Chondrocyte (in vitro differentiated cells): ENCODE measurements at regions not wholly inside any gene's neighbourhood (a gene's known extent, or its start where the extent isn't known, plus 50 kb on each side); places are given as distances from the start of the nearest gene placed in this dataset.

Experiments
- DNase-seq: peaks from one replicate; pipeline ENCODE4 v3.0.0; 2021; ENCODE audit warnings: mixed read lengths, low spot score
- H3K27ac Mint-ChIP-seq: one replicate; pipeline ENCODE4 v1.8.0; 2021; ENCODE audit warnings: mild to moderate bottlenecking, moderate library complexity, mixed read lengths; ENCODE audit not compliant: unreplicated experiment
- H3K27me3 Mint-ChIP-seq: 2 replicates; pipeline ENCODE4 v1.8.0; 2021; ENCODE audit warnings: low read depth, mixed read lengths
- H3K36me3 Mint-ChIP-seq: 2 replicates; pipeline ENCODE4 v1.8.0; 2021; ENCODE audit warnings: low read depth, mixed read lengths
- H3K4me1 Mint-ChIP-seq: 2 replicates; pipeline ENCODE4 v1.8.0; 2021; ENCODE audit warnings: low read depth, mild to moderate bottlenecking, mixed read lengths
- H3K4me3 Mint-ChIP-seq: one replicate; pipeline ENCODE4 v1.8.0; 2021; ENCODE audit warnings: mild to moderate bottlenecking, moderate library complexity, mixed read lengths; ENCODE audit not compliant: unreplicated experiment
- H3K9me3 Mint-ChIP-seq: 2 replicates; pipeline ENCODE4 v1.8.0; 2021; ENCODE audit warnings: low read depth, mixed read lengths
- CTCF ChIP-seq: fragments of 200-600 bp; sonication (generic); IDR thresholded peaks from 2 replicates; pipeline ENCODE4 v1.5.0; 2021; ENCODE audit warnings: antibody characterized with exemption, mild to moderate bottlenecking, moderate library complexity

- Mint-ChIP-seq H3K4me3 (no peak overlapping the region), H3K27me3 (peaks cover 8% of the 10 kb centered on the region), H3K36me3 (no peaks in the 10 kb centered on the region), H3K27ac (no peak overlapping the region), H3K4me1 (no peaks in the 10 kb centered on the region), H3K9me3 (peaks cover 6% of the 10 kb centered on the region)
- no peak for TF ChIP-seq CTCF
- no peak for DNase-seq
These were observed 718.3 kb upstream of the PTBP2 start for GRCh38 chr1:96002969-96003964.

GRCh38 chr1:96009831-96010434 lies 711.7 kb upstream of the PTBP2 start:
- H3K4me3 Mint-ChIP-seq, result no peak overlapping the region
- no peak overlapping the region for H3K27ac Mint-ChIP-seq
- no peaks in the 10 kb centered on the region for H3K36me3 Mint-ChIP-seq
- no peak for DNase-seq
- H3K27me3 Mint-ChIP-seq, result no peaks in the 10 kb centered on the region
- H3K9me3 Mint-ChIP-seq, result no peaks in the 10 kb centered on the region
- no peak for TF ChIP-seq CTCF
- H3K4me1 Mint-ChIP-seq, result no peaks in the 10 kb centered on the region

- Mint-ChIP-seq H3K27me3 (peaks cover 2% of the 10 kb centered on the region), H3K9me3 (no peaks in the 10 kb centered on the region), H3K27ac (no peak overlapping the region), H3K4me1 (no peaks in the 10 kb centered on the region), H3K36me3 (no peaks in the 10 kb centered on the region), H3K4me3 (no peak overlapping the region)
- no peak for TF ChIP-seq CTCF
- DNase-seq, result no peak
These were observed 710.0 kb upstream of the PTBP2 start for GRCh38 chr1:96011606-96012005.

GRCh38 chr1:96016219-96016618 lies 705.4 kb upstream of the PTBP2 start:
- Mint-ChIP-seq H3K4me1 (no peaks in the 10 kb centered on the region), H3K9me3 (no peaks in the 10 kb centered on the region), H3K36me3 (no peaks in the 10 kb centered on the region), H3K27ac (no peak overlapping the region), H3K27me3 (peaks cover 14% of the 10 kb centered on the region), H3K4me3 (no peak overlapping the region)
- no peak for TF ChIP-seq CTCF
- no peak for DNase-seq

GRCh38 chr1:96020378-96020777 lies 701.2 kb upstream of the PTBP2 start:
- no peak for TF ChIP-seq CTCF
- Mint-ChIP-seq H3K4me1 (no peaks in the 10 kb centered on the region), H3K4me3 (no peak overlapping the region), H3K9me3 (no peaks in the 10 kb centered on the region), H3K36me3 (no peaks in the 10 kb centered on the region), H3K27ac (no peak overlapping the region), H3K27me3 (peaks cover 25% of the 10 kb centered on the region)
- no peak for DNase-seq
